ENCODE measurements at regions not wholly inside any gene's neighbourhood (a gene's known extent, or its start where the extent isn't known, plus 50 kb on each side); places are given as distances from the start of the nearest gene placed in this dataset.

GRCh38 chr6:163630096-163630495 lies 215.6 kb downstream of the QKI start:
- H3K4me3 ChIP-seq (ENCODE audit: low read depth, low read length), result no peak overlapping the region
- TF ChIP-seq CTCF (IDR thresholded peaks at IDR 0.05; ENCODE audit: control insufficient read depth, extremely low read depth, insufficient read depth), result no peak
- no peak for DNase-seq (ENCODE audit: low read depth)
